ENCODE measurements at regions not wholly inside any gene's neighbourhood (a gene's known extent, or its start where the extent isn't known, plus 50 kb on each side); places are given as distances from the start of the nearest gene placed in this dataset.
A peak's percentile ranks its signal among the peaks of the same experiment; 100 is the strongest.

DNA sequence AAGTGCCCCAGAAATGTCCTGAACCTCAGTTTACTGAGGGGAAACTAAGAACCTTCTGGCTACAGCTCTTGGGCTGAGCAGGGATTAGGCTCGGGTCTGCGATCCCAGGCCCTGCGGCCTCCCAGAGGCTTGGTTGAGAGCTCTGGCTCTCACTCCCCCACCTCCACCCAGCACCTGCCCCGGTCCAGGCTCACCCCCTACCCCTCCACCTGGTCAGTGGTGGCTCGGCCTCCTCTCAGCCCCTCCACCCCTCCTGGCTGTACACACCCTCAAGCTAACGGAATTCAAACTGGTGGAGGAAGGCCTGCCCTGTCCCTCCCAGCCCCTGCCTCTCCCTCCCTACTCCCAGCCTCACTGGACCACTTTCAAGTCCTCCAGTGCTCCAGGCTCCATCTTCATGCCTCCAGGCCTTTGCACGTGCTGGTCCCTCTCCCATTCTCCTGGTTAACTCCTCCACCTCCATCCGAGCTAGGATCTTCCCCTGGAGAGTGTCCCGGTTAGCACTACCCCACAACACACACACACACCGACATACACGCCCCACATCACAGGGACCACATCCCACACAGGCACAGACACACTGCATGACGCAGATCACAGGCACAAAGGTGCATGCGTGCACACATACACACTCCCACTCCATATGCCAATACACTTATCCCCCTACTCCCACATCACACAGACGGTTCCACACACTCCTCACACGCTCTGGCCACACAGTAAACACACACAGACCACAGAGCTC is 130.9 kb downstream of the C9orf50 start:
- peak; percentile 62 for DNase-seq (ENCODE audit: low spot score)

DNA sequence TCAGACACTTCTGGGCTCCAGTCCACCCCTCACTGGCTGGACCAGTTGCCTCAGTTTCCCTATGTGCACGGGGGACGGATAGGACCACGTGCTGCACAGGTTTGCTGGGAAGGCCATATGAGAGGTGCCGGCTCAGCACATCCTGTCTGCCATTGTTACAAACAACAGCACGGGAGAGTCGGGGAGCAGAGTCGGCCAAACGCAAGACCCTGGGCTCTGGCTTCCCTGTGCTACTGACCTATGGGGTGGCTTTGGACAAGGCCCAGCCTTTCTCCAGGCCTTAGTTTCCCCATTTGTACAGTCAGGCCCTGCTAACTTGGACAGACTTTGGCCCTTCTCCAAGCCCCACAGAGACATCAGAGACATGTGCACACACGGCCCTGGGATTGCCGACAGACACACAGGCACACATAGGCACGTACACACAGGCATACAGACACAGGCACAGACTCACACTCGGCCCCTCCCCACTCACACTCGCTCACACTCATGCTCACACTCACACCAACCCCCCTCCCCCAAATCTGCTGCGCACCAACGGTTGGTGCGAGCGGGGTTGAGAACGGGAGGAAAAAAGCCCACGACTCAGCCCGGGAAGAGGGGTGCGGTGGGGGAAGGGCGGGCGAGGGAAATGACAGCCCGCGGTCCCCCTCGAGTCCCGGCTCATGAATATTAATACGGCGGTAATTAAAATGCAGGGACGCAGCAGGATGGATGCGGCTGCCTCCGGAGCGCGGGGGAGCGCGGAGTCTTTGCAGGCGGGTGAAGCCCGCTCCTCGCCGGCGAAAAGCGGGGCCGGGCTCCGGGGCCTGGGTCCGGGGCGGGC is 133.0 kb downstream of the C9orf50 start:
- DNase-seq (ENCODE audit: low spot score) = peak; percentile 48

- no peak for DNase-seq (ENCODE audit: low spot score)
Observed at GRCh38 chr9:129486756-129487657, 133.9 kb downstream of the C9orf50 start.

- no peak for DNase-seq (ENCODE audit: low spot score)
Observed at GRCh38 chr9:129485145-129485774, 135.6 kb downstream of the C9orf50 start.

DNA sequence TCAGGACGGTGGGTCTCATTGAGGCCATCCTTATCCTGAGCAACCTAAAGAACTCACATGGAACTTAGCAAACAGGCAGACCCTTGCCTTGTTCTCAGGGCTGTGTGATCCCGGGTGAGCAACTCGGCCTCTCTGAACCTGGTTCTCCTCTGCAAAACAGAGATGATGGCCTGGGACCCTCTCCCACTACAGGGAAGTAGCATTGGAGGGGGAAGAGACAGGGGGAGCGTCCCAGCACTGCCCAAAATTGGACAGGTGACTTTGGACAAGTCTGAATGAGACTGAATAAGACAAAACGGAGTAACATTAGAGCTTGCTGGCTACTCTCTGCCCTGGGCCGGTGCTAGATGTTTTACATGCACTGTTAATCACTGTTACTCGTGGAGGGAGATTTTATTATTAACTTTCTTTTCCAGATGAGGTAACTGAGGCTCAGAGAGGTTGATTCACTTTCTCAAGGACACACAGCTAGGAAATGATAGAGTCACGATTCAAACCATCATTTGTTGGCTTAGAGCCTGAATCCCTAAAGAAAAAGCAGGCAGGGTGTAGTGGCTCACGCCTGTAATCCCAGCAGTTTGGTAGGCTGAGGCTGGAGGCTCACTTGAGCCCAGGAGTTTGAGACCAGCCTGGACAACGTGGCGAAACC is 136.4 kb downstream of the C9orf50 start:
- no peak for DNase-seq (ENCODE audit: low spot score)

DNA sequence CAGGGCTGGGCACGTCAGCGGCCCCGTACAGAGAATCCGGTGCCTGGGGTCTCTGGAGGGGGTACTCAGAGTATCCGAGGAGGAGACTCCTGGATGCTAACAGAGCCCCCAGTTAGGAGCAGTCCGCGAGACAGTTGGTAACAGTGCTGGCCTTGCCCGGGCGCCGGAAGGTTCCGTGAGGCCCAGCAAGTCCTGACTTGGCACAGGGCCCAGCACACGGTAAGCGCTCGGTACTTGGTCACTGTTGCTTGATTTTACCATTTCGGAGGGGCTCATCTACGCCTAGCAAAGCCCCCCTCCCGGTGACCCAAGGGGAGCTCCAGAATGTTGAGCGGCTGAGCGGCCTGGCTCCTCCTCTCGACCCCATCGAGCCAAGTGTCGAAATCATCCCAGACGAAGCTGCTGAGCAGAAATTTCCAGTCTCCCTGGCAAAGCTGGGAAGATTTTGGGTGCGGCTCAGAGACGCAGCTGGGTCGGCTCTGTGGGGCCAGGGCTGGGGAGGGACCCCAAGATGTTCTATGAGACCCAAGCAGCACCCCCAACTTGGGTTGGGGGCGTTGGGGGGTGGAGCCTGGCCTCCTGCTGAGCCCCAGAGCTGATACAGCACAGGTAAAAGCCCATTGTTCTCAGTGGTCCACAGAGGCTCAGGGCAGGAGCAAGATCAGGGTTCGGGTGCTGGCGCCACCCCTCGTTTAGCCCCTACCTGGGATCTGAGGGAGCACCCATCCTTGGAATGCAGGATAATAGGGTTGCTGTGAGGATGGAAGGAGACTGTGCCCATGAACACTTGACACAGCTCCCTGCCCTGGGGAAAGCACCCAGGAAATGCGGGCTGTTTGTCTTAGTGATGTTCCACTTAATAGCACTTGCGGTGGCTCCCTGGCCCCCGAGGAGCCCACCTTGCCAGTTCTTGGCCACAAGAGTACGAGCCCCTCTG is 137.2 kb downstream of the C9orf50 start:
- DNase-seq (ENCODE audit: low spot score) = no peak

- DNase-seq (ENCODE audit: low spot score) = peak; percentile 37
Observed at GRCh38 chr9:129482521-129483414, 138.1 kb downstream of the C9orf50 start.

DNA sequence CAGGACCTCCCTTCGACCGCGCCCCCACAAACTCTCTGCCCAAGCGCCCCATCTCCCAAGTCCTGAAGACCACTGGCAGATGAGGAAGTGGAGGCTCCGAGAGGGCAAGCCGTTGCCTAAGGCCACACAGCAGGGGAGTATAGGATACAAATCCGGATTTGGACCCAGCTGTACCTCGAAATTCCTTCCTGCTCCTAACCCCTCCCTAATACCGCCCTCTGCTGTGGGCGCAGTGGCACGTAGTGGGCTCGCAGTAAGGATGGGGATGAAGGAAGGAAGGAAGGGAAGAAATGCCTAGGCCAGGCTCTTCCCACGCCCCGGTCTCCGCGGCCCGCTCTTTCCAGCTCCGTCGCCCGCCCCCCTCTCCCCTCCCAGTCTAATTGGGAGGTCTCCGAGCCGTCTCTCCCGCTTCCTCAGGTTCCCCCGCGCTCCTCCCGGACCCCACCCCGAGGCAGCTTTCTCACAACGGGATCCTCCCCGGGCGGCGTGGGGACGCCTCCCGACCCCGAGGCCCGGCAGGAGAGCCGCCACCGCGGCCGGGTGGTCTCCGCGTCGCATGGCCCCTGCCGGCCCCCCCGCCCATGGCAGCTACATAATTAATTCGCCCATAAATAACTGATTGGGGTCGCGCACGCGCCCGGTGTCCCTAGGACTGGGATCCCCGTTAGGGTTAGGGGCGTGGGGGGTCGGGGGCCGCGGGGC is 138.9 kb downstream of the C9orf50 start:
- DNase-seq (ENCODE audit: low spot score) = no peak

- no peak for DNase-seq (ENCODE audit: low spot score)
Observed at GRCh38 chr9:129481424-129481809, 139.5 kb downstream of the C9orf50 start.

- DNase-seq (ENCODE audit: low spot score) = no peak
Observed at GRCh38 chr9:129480745-129481144, 140.2 kb downstream of the C9orf50 start.

- DNase-seq (ENCODE audit: low spot score) = no peak
Observed at GRCh38 chr9:129480227-129480626, 140.7 kb downstream of the C9orf50 start.

GRCh38 chr9:129479631-129480011 is 141.3 kb downstream of the C9orf50 start:
- DNase-seq (ENCODE audit: low spot score) = no peak

DNA sequence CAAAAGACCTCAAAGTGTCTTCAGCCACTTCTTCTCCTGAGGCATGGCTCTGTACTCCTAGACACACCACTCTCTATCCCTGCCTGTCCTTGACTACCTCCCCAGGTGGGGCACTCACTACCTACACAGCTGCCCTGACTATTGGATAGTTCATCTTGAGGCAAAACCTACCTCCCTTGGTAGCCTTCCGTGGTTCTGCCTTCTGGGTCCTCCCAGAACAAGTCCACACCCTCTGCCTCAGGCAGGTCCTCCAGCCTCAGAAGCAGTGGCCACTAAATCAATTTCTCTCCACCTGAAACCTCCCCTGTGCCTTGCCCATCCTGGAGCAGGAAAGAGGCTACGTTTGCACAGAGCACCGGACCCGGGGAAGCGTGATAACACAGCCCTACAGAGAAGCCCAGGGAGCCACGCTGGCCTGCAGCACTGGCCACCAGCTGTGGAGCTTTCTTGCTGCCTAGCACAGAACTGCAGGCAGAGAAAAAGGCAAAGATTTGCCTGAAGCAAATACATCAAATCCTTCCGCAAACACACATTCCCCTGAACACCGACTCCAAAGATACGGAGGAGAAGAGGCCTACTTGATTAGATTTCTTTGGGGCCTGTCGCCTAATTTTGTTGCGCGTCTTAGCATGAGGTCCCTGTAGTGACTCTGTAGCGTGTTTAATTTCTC is 141.8 kb downstream of the C9orf50 start:
- no peak for DNase-seq (ENCODE audit: low spot score)

GRCh38 chr9:129478461-129478860 is 142.4 kb downstream of the C9orf50 start:
- no peak for DNase-seq (ENCODE audit: low spot score)

DNA sequence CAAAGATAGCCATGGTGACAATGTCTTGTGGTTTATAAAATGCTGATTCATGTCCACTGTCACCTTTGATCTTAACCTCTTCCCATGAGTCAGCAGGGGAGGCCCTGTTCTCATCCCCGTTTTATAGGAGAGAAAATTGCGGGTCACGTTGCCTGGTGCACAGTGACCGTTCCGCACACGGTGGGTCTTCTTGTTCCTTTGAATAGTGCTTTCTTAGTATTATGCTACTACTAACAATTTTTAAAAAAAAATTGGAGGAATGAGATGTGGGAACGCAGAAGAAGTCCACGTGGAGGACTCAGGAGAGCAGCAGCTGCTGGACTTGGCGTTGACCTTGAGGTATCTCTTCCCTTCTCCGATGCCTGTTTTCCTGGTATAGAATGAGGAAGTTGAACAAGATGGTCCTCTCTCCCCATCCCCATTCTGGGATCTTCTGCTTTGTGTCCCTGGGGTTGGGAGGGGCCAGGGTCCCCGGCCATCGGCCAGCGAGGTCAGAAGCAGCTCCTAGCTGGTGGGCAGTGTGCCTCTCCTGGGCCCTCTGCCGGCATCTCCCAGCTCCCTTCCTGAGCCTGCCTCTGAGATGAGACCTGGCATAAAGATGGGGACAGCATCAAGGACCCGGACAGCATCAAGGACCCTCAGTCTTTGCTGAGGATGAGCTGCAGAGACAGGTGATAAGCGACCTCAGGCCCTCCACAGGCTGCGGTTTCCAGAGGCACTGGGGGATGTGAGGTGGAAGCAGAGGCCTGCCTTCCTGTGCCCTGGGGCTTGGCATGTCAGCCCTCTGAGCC is 143.9 kb downstream of the C9orf50 start:
- no peak for DNase-seq (ENCODE audit: low spot score)

DNA sequence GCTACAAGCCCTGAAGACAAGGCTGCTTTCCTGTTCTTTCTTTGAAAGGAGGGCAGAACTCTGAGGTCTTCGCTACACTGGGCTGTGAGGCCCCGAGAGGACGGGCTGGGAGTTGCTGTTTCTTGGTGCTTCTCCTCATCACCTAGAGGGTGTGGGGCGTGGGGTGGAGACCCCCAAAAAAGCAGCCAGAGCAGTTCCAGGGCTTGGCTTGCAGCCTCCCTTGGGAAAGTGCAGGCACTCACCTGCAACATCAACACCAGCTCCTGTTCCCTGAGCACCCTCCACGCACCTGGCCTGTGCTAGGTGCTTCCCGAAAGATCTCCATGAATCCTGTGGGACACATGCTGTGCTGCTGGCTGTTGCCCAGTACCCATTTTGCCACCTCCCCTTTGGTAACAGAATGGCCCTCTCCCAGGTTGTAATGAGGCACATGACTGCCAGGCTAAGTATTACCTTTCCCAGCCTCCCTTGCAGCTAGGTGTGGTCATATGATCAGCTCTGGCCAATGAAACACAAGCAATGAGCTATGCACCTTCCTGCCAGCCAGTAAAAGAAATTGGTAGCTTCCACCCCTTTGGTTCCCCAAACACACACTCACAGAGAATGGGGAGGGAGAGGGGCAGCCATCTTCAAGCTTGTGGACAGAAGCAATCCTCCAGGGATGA is 146.0 kb downstream of the C9orf50 start:
- DNase-seq (ENCODE audit: low spot score) = no peak
